Keratinocyte (primary cell): ENCODE measurements at regions not wholly inside any gene's neighbourhood (a gene's known extent, or its start where the extent isn't known, plus 50 kb on each side); places are given as distances from the start of the nearest gene placed in this dataset.

Source experiments
- EZH2 ChIP-seq: IDR thresholded peaks from one replicate; pipeline ENCODE4 v1.6.1; 2012; ENCODE audit warnings: inconsistent platforms, mild to moderate bottlenecking, low read length, moderate library complexity
- TF ChIP-seq, protein P1 (sequence below), 3 experiments: IDR thresholded peaks in 1 of 3; conservative IDR thresholded peaks in 1 of 3; optimal IDR thresholded peaks in 1 of 3; 2 replicates in 2 of 3; 3 replicates in 1 of 3; pipeline versions ENCODE3 to v1.5.1; 2011; ENCODE audit warnings: low read length in 3 of 3, mild to moderate bottlenecking in 3 of 3, moderate library complexity in 2 of 3, control low read depth in 1 of 3, inconsistent platforms in 1 of 3; ENCODE audit not compliant: insufficient read depth in 2 of 3; ENCODE audit errors: extremely low read depth in 1 of 3

GRCh38 chr15:79702621-79703020 is 194.2 kb downstream of the MTHFS start:
- TF ChIP-seq EZH2 = no peak
- TF ChIP-seq, protein P1, sequence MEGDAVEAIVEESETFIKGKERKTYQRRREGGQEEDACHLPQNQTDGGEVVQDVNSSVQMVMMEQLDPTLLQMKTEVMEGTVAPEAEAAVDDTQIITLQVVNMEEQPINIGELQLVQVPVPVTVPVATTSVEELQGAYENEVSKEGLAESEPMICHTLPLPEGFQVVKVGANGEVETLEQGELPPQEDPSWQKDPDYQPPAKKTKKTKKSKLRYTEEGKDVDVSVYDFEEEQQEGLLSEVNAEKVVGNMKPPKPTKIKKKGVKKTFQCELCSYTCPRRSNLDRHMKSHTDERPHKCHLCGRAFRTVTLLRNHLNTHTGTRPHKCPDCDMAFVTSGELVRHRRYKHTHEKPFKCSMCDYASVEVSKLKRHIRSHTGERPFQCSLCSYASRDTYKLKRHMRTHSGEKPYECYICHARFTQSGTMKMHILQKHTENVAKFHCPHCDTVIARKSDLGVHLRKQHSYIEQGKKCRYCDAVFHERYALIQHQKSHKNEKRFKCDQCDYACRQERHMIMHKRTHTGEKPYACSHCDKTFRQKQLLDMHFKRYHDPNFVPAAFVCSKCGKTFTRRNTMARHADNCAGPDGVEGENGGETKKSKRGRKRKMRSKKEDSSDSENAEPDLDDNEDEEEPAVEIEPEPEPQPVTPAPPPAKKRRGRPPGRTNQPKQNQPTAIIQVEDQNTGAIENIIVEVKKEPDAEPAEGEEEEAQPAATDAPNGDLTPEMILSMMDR (optimal IDR thresholded peaks at IDR 0.05 in 1 of 3, IDR thresholded peaks at IDR 0.05 in 1 of 3, conservative IDR thresholded peaks at IDR 0.05 in 1 of 3; ENCODE audit: extremely low read depth in 1 of 3, insufficient read depth in 2 of 3, low read length in 3 of 3) = no peak
